PC-9 (cell line): ENCODE measurements at regions not wholly inside any gene's neighbourhood (a gene's known extent, or its start where the extent isn't known, plus 50 kb on each side); places are given as distances from the start of the nearest gene placed in this dataset.

Experiments
- EZH2 ChIP-seq: fragments of 200-600 bp; sonication (generic); IDR thresholded peaks from 2 replicates; pipeline ENCODE4 v1.8.0; 2017; ENCODE audit warnings: antibody characterized with exemption, low read depth
- TF ChIP-seq, protein P1 (sequence below): fragments of 200-600 bp; sonication (generic); conservative IDR thresholded peaks from 2 replicates; pipeline ENCODE4 v1.6.1; 2017; ENCODE audit warnings: mixed run types, antibody characterized with exemption, mild to moderate bottlenecking, moderate library complexity

GRCh38 chr14:30337456-30337855 is 221.5 kb upstream of the G2E3 start:
- TF ChIP-seq, protein P1, sequence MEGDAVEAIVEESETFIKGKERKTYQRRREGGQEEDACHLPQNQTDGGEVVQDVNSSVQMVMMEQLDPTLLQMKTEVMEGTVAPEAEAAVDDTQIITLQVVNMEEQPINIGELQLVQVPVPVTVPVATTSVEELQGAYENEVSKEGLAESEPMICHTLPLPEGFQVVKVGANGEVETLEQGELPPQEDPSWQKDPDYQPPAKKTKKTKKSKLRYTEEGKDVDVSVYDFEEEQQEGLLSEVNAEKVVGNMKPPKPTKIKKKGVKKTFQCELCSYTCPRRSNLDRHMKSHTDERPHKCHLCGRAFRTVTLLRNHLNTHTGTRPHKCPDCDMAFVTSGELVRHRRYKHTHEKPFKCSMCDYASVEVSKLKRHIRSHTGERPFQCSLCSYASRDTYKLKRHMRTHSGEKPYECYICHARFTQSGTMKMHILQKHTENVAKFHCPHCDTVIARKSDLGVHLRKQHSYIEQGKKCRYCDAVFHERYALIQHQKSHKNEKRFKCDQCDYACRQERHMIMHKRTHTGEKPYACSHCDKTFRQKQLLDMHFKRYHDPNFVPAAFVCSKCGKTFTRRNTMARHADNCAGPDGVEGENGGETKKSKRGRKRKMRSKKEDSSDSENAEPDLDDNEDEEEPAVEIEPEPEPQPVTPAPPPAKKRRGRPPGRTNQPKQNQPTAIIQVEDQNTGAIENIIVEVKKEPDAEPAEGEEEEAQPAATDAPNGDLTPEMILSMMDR, result no peak
- TF ChIP-seq EZH2, result no peak
